Ovary (tissue), 3 donors: ENCODE measurements at regions not wholly inside any gene's neighbourhood (a gene's known extent, or its start where the extent isn't known, plus 50 kb on each side); places are given as distances from the start of the nearest gene placed in this dataset.

Experiments used
- POLR2A ChIP-seq: fragments of 450-650 bp; IDR thresholded peaks from one replicate; pipeline ENCODE4 v1.6.1; 2017; ENCODE audit warnings: antibody characterized with exemption, mild to moderate bottlenecking, moderate library complexity
- TF ChIP-seq, protein P1 (sequence below), 3 donors: fragments of 450-650 bp in 2 of 3; fragments of 200-600 bp in 1 of 3; IDR thresholded peaks; one replicate each; pipeline versions ENCODE4 v1.5.1 to v1.8.0; 2016 to 2022; ENCODE audit warnings: antibody characterized with exemption in 3 of 3, mild to moderate bottlenecking in 1 of 3
- donor health status: DM: no; HTN: no; CAD: no.

DNA sequence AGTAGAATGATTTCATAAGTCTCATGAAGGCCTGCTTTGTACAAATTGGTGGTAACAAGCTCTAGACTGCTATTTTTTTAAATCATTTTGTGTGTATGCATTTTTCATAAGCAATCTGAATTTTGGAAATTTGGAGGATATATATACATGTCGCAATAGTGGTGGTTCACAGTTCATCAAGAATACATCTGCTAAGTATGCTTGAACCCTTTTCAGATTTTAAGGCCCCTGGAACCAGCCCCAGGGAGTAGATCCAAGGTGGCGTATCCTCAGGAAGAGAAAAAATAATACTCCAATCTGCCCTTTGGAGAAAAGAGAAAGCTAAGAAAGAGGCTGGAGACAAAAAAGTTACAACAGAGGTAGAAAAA, 141.6 kb downstream of the HINT1 start:
- TF ChIP-seq, protein P1, sequence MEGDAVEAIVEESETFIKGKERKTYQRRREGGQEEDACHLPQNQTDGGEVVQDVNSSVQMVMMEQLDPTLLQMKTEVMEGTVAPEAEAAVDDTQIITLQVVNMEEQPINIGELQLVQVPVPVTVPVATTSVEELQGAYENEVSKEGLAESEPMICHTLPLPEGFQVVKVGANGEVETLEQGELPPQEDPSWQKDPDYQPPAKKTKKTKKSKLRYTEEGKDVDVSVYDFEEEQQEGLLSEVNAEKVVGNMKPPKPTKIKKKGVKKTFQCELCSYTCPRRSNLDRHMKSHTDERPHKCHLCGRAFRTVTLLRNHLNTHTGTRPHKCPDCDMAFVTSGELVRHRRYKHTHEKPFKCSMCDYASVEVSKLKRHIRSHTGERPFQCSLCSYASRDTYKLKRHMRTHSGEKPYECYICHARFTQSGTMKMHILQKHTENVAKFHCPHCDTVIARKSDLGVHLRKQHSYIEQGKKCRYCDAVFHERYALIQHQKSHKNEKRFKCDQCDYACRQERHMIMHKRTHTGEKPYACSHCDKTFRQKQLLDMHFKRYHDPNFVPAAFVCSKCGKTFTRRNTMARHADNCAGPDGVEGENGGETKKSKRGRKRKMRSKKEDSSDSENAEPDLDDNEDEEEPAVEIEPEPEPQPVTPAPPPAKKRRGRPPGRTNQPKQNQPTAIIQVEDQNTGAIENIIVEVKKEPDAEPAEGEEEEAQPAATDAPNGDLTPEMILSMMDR (IDR thresholded peaks at IDR 0.05), result no peak
- no peak for TF ChIP-seq POLR2A
